H1 (cell line): ENCODE measurements at regions not wholly inside any gene's neighbourhood (a gene's known extent, or its start where the extent isn't known, plus 50 kb on each side); places are given as distances from the start of the nearest gene placed in this dataset.

Experiments used
- CTCF ChIA-PET: fragments of 300-600 bp; sonication (Branson Sonifier 250); formaldehyde crosslinking; loops from one replicate; lab custom pipeline; 2021; ENCODE audit not compliant: partially characterized antibody; lab: Charles Lee
- POLR2A ChIA-PET: fragments of 300-600 bp; sonication (Branson Sonifier 250); formaldehyde crosslinking; loops from one replicate; lab custom pipeline; 2021; ENCODE audit warnings: inconsistent platforms; ENCODE audit not compliant: partially characterized antibody; lab: Charles Lee
- DNase-seq, 2 experiments: peaks; one replicate each; pipeline versions ENCODE4 v3.0.0 to v3.0.0-alpha.2; 2010 to 2022; ENCODE audit warnings: low spot score in 2 of 2, low read depth in 1 of 2, mixed read lengths in 1 of 2
- FAIRE-seq: peaks from 2 replicates; lab custom pipeline; 2011; peaks lifted over from hg19 to GRCh38; lab: Jason Lieb, UNC
- H2AFZ ChIP-seq: 2 replicates; pipeline ENCODE4 v1.8.1; 2012; ENCODE audit warnings: low read length, inconsistent platforms
- H2AK5ac ChIP-seq: 2 replicates; pipeline ENCODE4 v1.6.1; 2013; ENCODE audit warnings: low read depth, low read length
- H2BK120ac ChIP-seq: replicated peaks from 2 replicates; pipeline ENCODE3; 2013; ENCODE audit warnings: low read depth, low read length, inconsistent platforms
- H2BK12ac ChIP-seq: 2 replicates; pipeline ENCODE4 v1.6.1; 2013; ENCODE audit warnings: low read depth, low read length
- H2BK15ac ChIP-seq: 2 replicates; pipeline ENCODE4 v1.6.1; 2013; ENCODE audit warnings: low read length
- H2BK20ac ChIP-seq: 2 replicates; pipeline ENCODE4 v1.6.1; 2013; ENCODE audit warnings: low read length
- H2BK5ac ChIP-seq: 2 replicates; pipeline ENCODE4 v1.6.1; 2013; ENCODE audit warnings: low read depth, low read length
- H3K14ac ChIP-seq: 2 replicates; pipeline ENCODE4 v1.6.1; 2013; ENCODE audit warnings: inconsistent platforms; ENCODE audit not compliant: insufficient read length
- H3K18ac ChIP-seq: 2 replicates; pipeline ENCODE4 v1.6.1; 2013; ENCODE audit warnings: low read length; ENCODE audit errors: extremely low read depth
- H3K23ac ChIP-seq: 2 replicates; pipeline ENCODE4 v1.6.1; 2013; ENCODE audit warnings: inconsistent platforms; ENCODE audit not compliant: insufficient read length
- H3K23me2 ChIP-seq: 2 replicates; pipeline ENCODE4 v1.6.1; 2013; ENCODE audit warnings: low read depth, low read length
- H3K27ac ChIP-seq: 2 replicates; pipeline ENCODE4 v1.6.1; 2011; ENCODE audit warnings: low read depth, low read length, inconsistent platforms
- H3K27me3 ChIP-seq, 4 experiments: replicated peaks in 1 of 4; 1 replicate in 1 of 4; 2 replicates in 3 of 4; pipeline versions ENCODE4 v1.6.1 to v1.8.1; 2011 to 2013; ENCODE audit warnings: low read length in 3 of 4, mild to moderate bottlenecking in 3 of 4, inconsistent platforms in 2 of 4, mixed read lengths in 2 of 4, moderate library complexity in 1 of 4; ENCODE audit not compliant: control insufficient read depth in 3 of 4, insufficient read depth in 3 of 4; ENCODE audit errors: extremely low read depth in 1 of 4
- H3K36me3 ChIP-seq, 4 experiments: 2 replicates each; pipeline versions ENCODE4 v1.6.1 to v1.8.1; 2011 to 2013; ENCODE audit warnings: mild to moderate bottlenecking in 4 of 4, low read length in 3 of 4, moderate library complexity in 2 of 4, control low read depth in 1 of 4, inconsistent platforms in 1 of 4; ENCODE audit not compliant: insufficient read depth in 4 of 4, control insufficient read depth in 2 of 4
- H3K4ac ChIP-seq: replicated peaks from 2 replicates; pipeline ENCODE3; 2013; ENCODE audit warnings: low read length, low read depth, mixed read lengths, inconsistent platforms; ENCODE audit not compliant: insufficient read length
- H3K4me1 ChIP-seq, 4 experiments: replicated peaks in 1 of 4; 1 replicate in 1 of 4; 2 replicates in 3 of 4; pipeline versions ENCODE4 v1.6.1 to v1.8.1; 2011 to 2013; ENCODE audit warnings: low read length in 3 of 4, inconsistent platforms in 2 of 4, mixed read lengths in 1 of 4; ENCODE audit not compliant: insufficient read depth in 4 of 4, control insufficient read depth in 3 of 4
- H3K4me2 ChIP-seq, 2 experiments: 2 replicates each; pipeline versions ENCODE4 v1.6.1 to v1.8.1; 2011 to 2013; ENCODE audit warnings: low read depth in 2 of 2, low read length in 2 of 2, control low read depth in 1 of 2, inconsistent platforms in 1 of 2, mild to moderate bottlenecking in 1 of 2; ENCODE audit not compliant: insufficient read depth in 1 of 2
- H3K4me3 ChIP-seq, 4 experiments: fragments of 200-600, 300-600 bp in 1 of 4; sonication (generic), shearing (Covaris generic), sonication (Bioruptor Twin) in 1 of 4; 2 replicates each; pipeline versions ENCODE4 v1.5.1 to v1.8.1; 2011 to 2016; ENCODE audit warnings: low read length in 4 of 4, low read depth in 3 of 4, control low read depth in 2 of 4, inconsistent platforms in 2 of 4, mild to moderate bottlenecking in 2 of 4, mixed read lengths in 1 of 4, moderate library complexity in 1 of 4; ENCODE audit not compliant: insufficient read depth in 2 of 4; ENCODE audit errors: extremely low read depth in 1 of 4
- H3K56ac ChIP-seq: replicated peaks from 2 replicates; pipeline ENCODE3; 2013; ENCODE audit warnings: low read depth, mild to moderate bottlenecking, mixed read lengths, low read length, inconsistent platforms; ENCODE audit not compliant: insufficient read length
- H3K79me1 ChIP-seq: 2 replicates; pipeline ENCODE4 v1.6.1; 2013; ENCODE audit warnings: low read depth, low read length, control low read depth
- H3K79me2 ChIP-seq, 2 experiments: 2 replicates each; pipeline versions ENCODE4 v1.6.1 to v1.8.1; 2012 to 2013; ENCODE audit warnings: low read length in 2 of 2, mild to moderate bottlenecking in 2 of 2, inconsistent platforms in 1 of 2; ENCODE audit not compliant: insufficient read depth in 2 of 2, control insufficient read depth in 1 of 2
- H3K9ac ChIP-seq, 4 experiments: replicated peaks in 1 of 4; 1 replicate in 1 of 4; 2 replicates in 3 of 4; pipeline versions ENCODE4 v1.6.1 to v1.8.1; 2011 to 2013; ENCODE audit warnings: low read depth in 3 of 4, low read length in 3 of 4, control low read depth in 2 of 4, mild to moderate bottlenecking in 2 of 4, moderate library complexity in 2 of 4, inconsistent platforms in 1 of 4; ENCODE audit errors: extremely low read depth in 1 of 4
- H3K9me3 ChIP-seq, 2 experiments: 2 replicates each; pipeline versions ENCODE4 v1.6.1 to v1.8.1; 2012 to 2013; ENCODE audit warnings: mild to moderate bottlenecking in 2 of 2, moderate library complexity in 2 of 2, control low read depth in 1 of 2, inconsistent platforms in 1 of 2, low read depth in 1 of 2, low read length in 1 of 2, mixed read lengths in 1 of 2; ENCODE audit not compliant: insufficient read depth in 2 of 2
- H4K20me1 ChIP-seq, 2 experiments: replicated peaks in 1 of 2; 2 replicates each; pipeline versions ENCODE3 to v1.8.1; 2011 to 2013; ENCODE audit warnings: inconsistent platforms in 2 of 2, low read length in 2 of 2, mild to moderate bottlenecking in 1 of 2; ENCODE audit not compliant: insufficient read depth in 2 of 2, control insufficient read depth in 1 of 2
- H4K5ac ChIP-seq: 2 replicates; pipeline ENCODE4 v1.6.1; 2013; ENCODE audit warnings: low read length, low read depth, mixed read lengths, inconsistent platforms; ENCODE audit not compliant: insufficient read length
- H4K8ac ChIP-seq: 2 replicates; pipeline ENCODE4 v1.8.0; 2013; ENCODE audit warnings: mild to moderate bottlenecking, moderate library complexity, low read length, inconsistent platforms; ENCODE audit not compliant: insufficient read depth; ENCODE audit errors: extremely low read depth
- H4K91ac ChIP-seq: replicated peaks from 2 replicates; pipeline ENCODE3; 2013; ENCODE audit warnings: low read length, mixed read lengths, inconsistent platforms; ENCODE audit not compliant: insufficient read length
- WGBS, 2 experiments: shearing (Covaris generic) in 1 of 2; methylation state at CpG; one replicate each; pipeline versions ENCODE4 v1.1.6 to v1.1.7; 2013 to 2015; ENCODE audit warnings: low lambda C conversion rate in 2 of 2, mixed read lengths in 2 of 2, inconsistent platforms in 1 of 2, low coverage in 1 of 2, missing lambda C conversion rate in 1 of 2; ENCODE audit not compliant: insufficient replicate concordance in 2 of 2, insufficient coverage in 1 of 2, insufficient read length in 1 of 2; ENCODE audit errors: extremely low coverage in 1 of 2, missing lambda C conversion rate in 1 of 2; 5-methylcytosine and 5-hydroxymethylcytosine counted together
- TF ChIP-seq, protein P1 (sequence below): fragments of 300-600 bp; sonication (generic); IDR thresholded peaks from 2 replicates; pipeline ENCODE4 v1.7.1; 2012; ENCODE audit warnings: low read length, moderate library complexity, mild to moderate bottlenecking, inconsistent platforms; ENCODE audit not compliant: insufficient replicate concordance

GRCh38 chr13:89763005-89763404 is 1584.5 kb upstream of the MIR17HG start:
- Histone ChIP-seq H2AK5ac (no peak overlapping the region), H2BK20ac (no peak overlapping the region), H4K20me1 (no peaks in the 10 kb centered on the region), H4K8ac (no peak overlapping the region), H3K23me2 (no peaks in the 10 kb centered on the region), H2BK120ac (no peak overlapping the region), H3K9me3 (no peaks in the 10 kb centered on the region), H2AFZ (no peak overlapping the region), H3K36me3 (no peaks in the 10 kb centered on the region), H3K79me2 (no peaks in the 10 kb centered on the region), H3K79me1 (no peaks in the 10 kb centered on the region), H2BK15ac (no peak overlapping the region), H3K4ac (no peak overlapping the region), H4K91ac (no peak overlapping the region), H3K4me3 (no peak overlapping the region), H2BK5ac (no peak overlapping the region), H3K27ac (no peak overlapping the region), H3K4me1 (no peaks in the 10 kb centered on the region; a peak in 1 of 7 replicates), H3K23ac (no peak overlapping the region), H3K9ac (no peak overlapping the region), H2BK12ac (no peak overlapping the region), H3K4me2 (no peak overlapping the region), H3K56ac (no peak overlapping the region), H4K5ac (no peak overlapping the region), H3K27me3 (no peaks in the 10 kb centered on the region), H3K14ac (no peak overlapping the region), H3K18ac (no peak overlapping the region)
- POLR2A ChIA-PET, result no interaction called here
- 92% methylated on average over 1 of the region's 1 CpG; no CpG with 5 or more reads in 1 of the 2 experiments for WGBS, 2 experiments
- CTCF ChIA-PET, result no interaction called here
- no peak for FAIRE-seq
- DNase-seq, result no peak
- TF ChIP-seq, protein P1, sequence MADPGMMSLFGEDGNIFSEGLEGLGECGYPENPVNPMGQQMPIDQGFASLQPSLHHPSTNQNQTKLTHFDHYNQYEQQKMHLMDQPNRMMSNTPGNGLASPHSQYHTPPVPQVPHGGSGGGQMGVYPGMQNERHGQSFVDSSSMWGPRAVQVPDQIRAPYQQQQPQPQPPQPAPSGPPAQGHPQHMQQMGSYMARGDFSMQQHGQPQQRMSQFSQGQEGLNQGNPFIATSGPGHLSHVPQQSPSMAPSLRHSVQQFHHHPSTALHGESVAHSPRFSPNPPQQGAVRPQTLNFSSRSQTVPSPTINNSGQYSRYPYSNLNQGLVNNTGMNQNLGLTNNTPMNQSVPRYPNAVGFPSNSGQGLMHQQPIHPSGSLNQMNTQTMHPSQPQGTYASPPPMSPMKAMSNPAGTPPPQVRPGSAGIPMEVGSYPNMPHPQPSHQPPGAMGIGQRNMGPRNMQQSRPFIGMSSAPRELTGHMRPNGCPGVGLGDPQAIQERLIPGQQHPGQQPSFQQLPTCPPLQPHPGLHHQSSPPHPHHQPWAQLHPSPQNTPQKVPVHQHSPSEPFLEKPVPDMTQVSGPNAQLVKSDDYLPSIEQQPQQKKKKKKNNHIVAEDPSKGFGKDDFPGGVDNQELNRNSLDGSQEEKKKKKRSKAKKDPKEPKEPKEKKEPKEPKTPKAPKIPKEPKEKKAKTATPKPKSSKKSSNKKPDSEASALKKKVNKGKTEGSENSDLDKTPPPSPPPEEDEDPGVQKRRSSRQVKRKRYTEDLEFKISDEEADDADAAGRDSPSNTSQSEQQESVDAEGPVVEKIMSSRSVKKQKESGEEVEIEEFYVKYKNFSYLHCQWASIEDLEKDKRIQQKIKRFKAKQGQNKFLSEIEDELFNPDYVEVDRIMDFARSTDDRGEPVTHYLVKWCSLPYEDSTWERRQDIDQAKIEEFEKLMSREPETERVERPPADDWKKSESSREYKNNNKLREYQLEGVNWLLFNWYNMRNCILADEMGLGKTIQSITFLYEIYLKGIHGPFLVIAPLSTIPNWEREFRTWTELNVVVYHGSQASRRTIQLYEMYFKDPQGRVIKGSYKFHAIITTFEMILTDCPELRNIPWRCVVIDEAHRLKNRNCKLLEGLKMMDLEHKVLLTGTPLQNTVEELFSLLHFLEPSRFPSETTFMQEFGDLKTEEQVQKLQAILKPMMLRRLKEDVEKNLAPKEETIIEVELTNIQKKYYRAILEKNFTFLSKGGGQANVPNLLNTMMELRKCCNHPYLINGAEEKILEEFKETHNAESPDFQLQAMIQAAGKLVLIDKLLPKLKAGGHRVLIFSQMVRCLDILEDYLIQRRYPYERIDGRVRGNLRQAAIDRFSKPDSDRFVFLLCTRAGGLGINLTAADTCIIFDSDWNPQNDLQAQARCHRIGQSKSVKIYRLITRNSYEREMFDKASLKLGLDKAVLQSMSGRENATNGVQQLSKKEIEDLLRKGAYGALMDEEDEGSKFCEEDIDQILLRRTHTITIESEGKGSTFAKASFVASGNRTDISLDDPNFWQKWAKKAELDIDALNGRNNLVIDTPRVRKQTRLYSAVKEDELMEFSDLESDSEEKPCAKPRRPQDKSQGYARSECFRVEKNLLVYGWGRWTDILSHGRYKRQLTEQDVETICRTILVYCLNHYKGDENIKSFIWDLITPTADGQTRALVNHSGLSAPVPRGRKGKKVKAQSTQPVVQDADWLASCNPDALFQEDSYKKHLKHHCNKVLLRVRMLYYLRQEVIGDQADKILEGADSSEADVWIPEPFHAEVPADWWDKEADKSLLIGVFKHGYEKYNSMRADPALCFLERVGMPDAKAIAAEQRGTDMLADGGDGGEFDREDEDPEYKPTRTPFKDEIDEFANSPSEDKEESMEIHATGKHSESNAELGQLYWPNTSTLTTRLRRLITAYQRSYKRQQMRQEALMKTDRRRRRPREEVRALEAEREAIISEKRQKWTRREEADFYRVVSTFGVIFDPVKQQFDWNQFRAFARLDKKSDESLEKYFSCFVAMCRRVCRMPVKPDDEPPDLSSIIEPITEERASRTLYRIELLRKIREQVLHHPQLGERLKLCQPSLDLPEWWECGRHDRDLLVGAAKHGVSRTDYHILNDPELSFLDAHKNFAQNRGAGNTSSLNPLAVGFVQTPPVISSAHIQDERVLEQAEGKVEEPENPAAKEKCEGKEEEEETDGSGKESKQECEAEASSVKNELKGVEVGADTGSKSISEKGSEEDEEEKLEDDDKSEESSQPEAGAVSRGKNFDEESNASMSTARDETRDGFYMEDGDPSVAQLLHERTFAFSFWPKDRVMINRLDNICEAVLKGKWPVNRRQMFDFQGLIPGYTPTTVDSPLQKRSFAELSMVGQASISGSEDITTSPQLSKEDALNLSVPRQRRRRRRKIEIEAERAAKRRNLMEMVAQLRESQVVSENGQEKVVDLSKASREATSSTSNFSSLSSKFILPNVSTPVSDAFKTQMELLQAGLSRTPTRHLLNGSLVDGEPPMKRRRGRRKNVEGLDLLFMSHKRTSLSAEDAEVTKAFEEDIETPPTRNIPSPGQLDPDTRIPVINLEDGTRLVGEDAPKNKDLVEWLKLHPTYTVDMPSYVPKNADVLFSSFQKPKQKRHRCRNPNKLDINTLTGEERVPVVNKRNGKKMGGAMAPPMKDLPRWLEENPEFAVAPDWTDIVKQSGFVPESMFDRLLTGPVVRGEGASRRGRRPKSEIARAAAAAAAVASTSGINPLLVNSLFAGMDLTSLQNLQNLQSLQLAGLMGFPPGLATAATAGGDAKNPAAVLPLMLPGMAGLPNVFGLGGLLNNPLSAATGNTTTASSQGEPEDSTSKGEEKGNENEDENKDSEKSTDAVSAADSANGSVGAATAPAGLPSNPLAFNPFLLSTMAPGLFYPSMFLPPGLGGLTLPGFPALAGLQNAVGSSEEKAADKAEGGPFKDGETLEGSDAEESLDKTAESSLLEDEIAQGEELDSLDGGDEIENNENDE, result no peak
